SU-DHL-6 (cell line): ENCODE measurements at regions not wholly inside any gene's neighbourhood (a gene's known extent, or its start where the extent isn't known, plus 50 kb on each side); places are given as distances from the start of the nearest gene placed in this dataset.

Source experiments
- EZH2phosphoT487 ChIP-seq: fragments of 200-600 bp; sonication (generic), shearing (Covaris generic); conservative IDR thresholded peaks from 2 replicates; pipeline ENCODE4 v1.6.1; 2018; ENCODE audit warnings: mild to moderate bottlenecking, antibody characterized with exemption, low read length, moderate library complexity, mixed read lengths
- TF ChIP-seq, protein P1 (sequence below): fragments of 200-600 bp; sonication (generic); IDR thresholded peaks from one replicate; pipeline ENCODE4 v1.5.1; 2017; ENCODE audit warnings: antibody characterized with exemption, mild to moderate bottlenecking, low read length, moderate library complexity; ENCODE audit not compliant: insufficient read depth, poor library complexity, severe bottlenecking

DNA sequence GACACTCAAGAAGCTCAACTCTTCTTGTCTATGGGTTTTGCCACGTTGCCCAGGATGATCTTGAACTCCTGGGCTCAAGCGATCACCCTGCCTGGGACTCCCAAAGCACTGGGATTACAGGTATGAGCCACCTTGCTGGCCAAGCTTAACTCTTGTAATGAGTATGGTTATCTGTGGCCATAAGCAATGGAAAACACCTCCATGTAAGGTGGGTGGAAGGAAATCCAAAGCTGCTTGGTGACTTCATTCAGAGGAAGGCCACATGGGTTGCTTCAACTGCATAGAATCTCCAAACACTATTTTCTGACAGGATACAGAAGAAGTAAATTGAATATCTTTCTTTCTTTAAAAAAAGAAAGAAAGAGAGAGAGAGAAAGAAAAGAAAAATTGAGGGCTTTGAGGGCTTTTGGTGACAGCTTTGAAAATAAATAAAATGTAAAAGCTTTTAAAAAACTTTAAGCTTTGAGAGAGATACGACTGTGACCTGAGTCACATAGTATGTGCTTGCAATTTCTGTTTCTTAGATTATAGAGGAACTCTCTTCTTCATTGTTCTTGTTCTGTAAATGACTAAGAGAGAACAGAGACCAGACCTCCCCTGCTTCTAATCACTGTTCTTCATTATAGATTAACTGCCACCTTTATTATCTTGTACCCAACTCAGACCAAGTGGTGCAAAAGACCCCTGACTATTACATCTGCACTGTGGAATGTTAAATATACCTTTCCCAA is 123.1 kb upstream of the NDUFV2 start:
- no peak for TF ChIP-seq EZH2phosphoT487
- TF ChIP-seq, protein P1, sequence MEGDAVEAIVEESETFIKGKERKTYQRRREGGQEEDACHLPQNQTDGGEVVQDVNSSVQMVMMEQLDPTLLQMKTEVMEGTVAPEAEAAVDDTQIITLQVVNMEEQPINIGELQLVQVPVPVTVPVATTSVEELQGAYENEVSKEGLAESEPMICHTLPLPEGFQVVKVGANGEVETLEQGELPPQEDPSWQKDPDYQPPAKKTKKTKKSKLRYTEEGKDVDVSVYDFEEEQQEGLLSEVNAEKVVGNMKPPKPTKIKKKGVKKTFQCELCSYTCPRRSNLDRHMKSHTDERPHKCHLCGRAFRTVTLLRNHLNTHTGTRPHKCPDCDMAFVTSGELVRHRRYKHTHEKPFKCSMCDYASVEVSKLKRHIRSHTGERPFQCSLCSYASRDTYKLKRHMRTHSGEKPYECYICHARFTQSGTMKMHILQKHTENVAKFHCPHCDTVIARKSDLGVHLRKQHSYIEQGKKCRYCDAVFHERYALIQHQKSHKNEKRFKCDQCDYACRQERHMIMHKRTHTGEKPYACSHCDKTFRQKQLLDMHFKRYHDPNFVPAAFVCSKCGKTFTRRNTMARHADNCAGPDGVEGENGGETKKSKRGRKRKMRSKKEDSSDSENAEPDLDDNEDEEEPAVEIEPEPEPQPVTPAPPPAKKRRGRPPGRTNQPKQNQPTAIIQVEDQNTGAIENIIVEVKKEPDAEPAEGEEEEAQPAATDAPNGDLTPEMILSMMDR, result no peak
